ENCODE measurements at regions not wholly inside any gene's neighbourhood (a gene's known extent, or its start where the extent isn't known, plus 50 kb on each side); places are given as distances from the start of the nearest gene placed in this dataset.
A peak's percentile ranks its signal among the peaks of the same experiment; 100 is the strongest.
"Not testable (repeated sequence)": the region's sequence is repeated elsewhere in the genome, so short reads cannot be mapped to it uniquely, and the experiment has no call there.

- H3K4me3 ChIP-seq (replicated peaks; ENCODE audit: low read depth, low read length), result no peak overlapping the region
- no peak for DNase-seq (ENCODE audit: low read depth)
- no peak for TF ChIP-seq CTCF (IDR thresholded peaks at IDR 0.05; ENCODE audit: low read length, missing control alignments)
Measured at GRCh38 chr2:88955607-88956006, 264.1 kb downstream of the RPIA start.

GRCh38 chr2:88959480-88960204 lies 268.2 kb downstream of the RPIA start:
- peak; percentile 23 for TF ChIP-seq CTCF (IDR thresholded peaks at IDR 0.05; ENCODE audit: low read length, missing control alignments)
- H3K4me3 ChIP-seq (replicated peaks; ENCODE audit: low read depth, low read length), result no peak overlapping the region
- DNase-seq (ENCODE audit: low read depth), result peak; percentile 4

- not testable (repeated sequence) for DNase-seq (ENCODE audit: low read depth); H3K4me3 ChIP-seq (replicated peaks; ENCODE audit: low read depth, low read length)
Measured at GRCh38 chr2:88961323-88961722, 269.9 kb downstream of the RPIA start.

GRCh38 chr2:88967844-88968243 lies 276.4 kb downstream of the RPIA start:
- peak; percentile 34 for TF ChIP-seq CTCF (IDR thresholded peaks at IDR 0.05; ENCODE audit: low read length, missing control alignments)
- H3K4me3 ChIP-seq (replicated peaks; ENCODE audit: low read depth, low read length), result no peak overlapping the region
- DNase-seq (ENCODE audit: low read depth), result peak; percentile 7

- not testable (repeated sequence) for H3K4me3 ChIP-seq (replicated peaks; ENCODE audit: low read depth, low read length); DNase-seq (ENCODE audit: low read depth)
Measured at GRCh38 chr2:88978011-88978410, 286.5 kb downstream of the RPIA start.

GRCh38 chr2:88978446-88978845 lies 287.0 kb downstream of the RPIA start:
- DNase-seq (ENCODE audit: low read depth); H3K4me3 ChIP-seq (replicated peaks; ENCODE audit: low read depth, low read length): not testable (repeated sequence)

- not testable (repeated sequence) for H3K4me3 ChIP-seq (replicated peaks; ENCODE audit: low read depth, low read length); DNase-seq (ENCODE audit: low read depth)
Measured at GRCh38 chr2:88984079-88984478, 292.6 kb downstream of the RPIA start.

- DNase-seq (ENCODE audit: low read depth); H3K4me3 ChIP-seq (replicated peaks; ENCODE audit: low read depth, low read length): not testable (repeated sequence)
Measured at GRCh38 chr2:88986721-88987330, 295.4 kb downstream of the RPIA start.

- DNase-seq (ENCODE audit: low read depth); H3K4me3 ChIP-seq (replicated peaks; ENCODE audit: low read depth, low read length): not testable (repeated sequence)
Measured at GRCh38 chr2:88988617-88989016, 297.1 kb downstream of the RPIA start.

- DNase-seq (ENCODE audit: low read depth); H3K4me3 ChIP-seq (replicated peaks; ENCODE audit: low read depth, low read length): not testable (repeated sequence)
Measured at GRCh38 chr2:88992819-88993218, 301.3 kb downstream of the RPIA start.

- not testable (repeated sequence) for DNase-seq (ENCODE audit: low read depth); H3K4me3 ChIP-seq (replicated peaks; ENCODE audit: low read depth, low read length)
Measured at GRCh38 chr2:88994856-88995255, 303.4 kb downstream of the RPIA start.

- not testable (repeated sequence) for H3K4me3 ChIP-seq (replicated peaks; ENCODE audit: low read depth, low read length); DNase-seq (ENCODE audit: low read depth)
Measured at GRCh38 chr2:88996588-88996987, 305.1 kb downstream of the RPIA start.
